ENCODE measurements at regions not wholly inside any gene's neighbourhood (a gene's known extent, or its start where the extent isn't known, plus 50 kb on each side); places are given as distances from the start of the nearest gene placed in this dataset.

- TF ChIP-seq CTCF (IDR thresholded peaks at IDR 0.05; ENCODE audit: extremely low read depth, insufficient read depth, missing control alignments) = no peak
- in situ Hi-C loops (cut with MboI; ENCODE audit: low pct_unique_long_range_greater_than_20kb, low sequenced_read_pairs, unreplicated experiment) = no loop called here
- DNase-seq (ENCODE audit: low spot score) = no peak
These were observed 227.3 kb downstream of the XPNPEP1 start for GRCh38 chr10:109695988-109696387.

- no peak for DNase-seq (ENCODE audit: low spot score)
- in situ Hi-C loops (cut with MboI; ENCODE audit: low pct_unique_long_range_greater_than_20kb, low sequenced_read_pairs, unreplicated experiment) = no loop called here
- no peak for TF ChIP-seq CTCF (IDR thresholded peaks at IDR 0.05; ENCODE audit: extremely low read depth, insufficient read depth, missing control alignments)
These were observed 233.5 kb downstream of the XPNPEP1 start for GRCh38 chr10:109689785-109690184.

GRCh38 chr10:109679478-109679877 is 243.8 kb downstream of the XPNPEP1 start:
- DNase-seq (ENCODE audit: low spot score) = no peak
- no peak for TF ChIP-seq CTCF (IDR thresholded peaks at IDR 0.05; ENCODE audit: extremely low read depth, insufficient read depth, missing control alignments)
- in situ Hi-C loops (cut with MboI; ENCODE audit: low pct_unique_long_range_greater_than_20kb, low sequenced_read_pairs, unreplicated experiment) = no loop called here

GRCh38 chr10:109678857-109679256 is 244.5 kb downstream of the XPNPEP1 start:
- TF ChIP-seq CTCF (IDR thresholded peaks at IDR 0.05; ENCODE audit: extremely low read depth, insufficient read depth, missing control alignments) = no peak
- in situ Hi-C loops (cut with MboI; ENCODE audit: low pct_unique_long_range_greater_than_20kb, low sequenced_read_pairs, unreplicated experiment) = no loop called here
- DNase-seq (ENCODE audit: low spot score) = no peak

- DNase-seq (ENCODE audit: low spot score) = no peak
- in situ Hi-C loops (cut with MboI; ENCODE audit: low pct_unique_long_range_greater_than_20kb, low sequenced_read_pairs, unreplicated experiment) = no loop called here
- TF ChIP-seq CTCF (IDR thresholded peaks at IDR 0.05; ENCODE audit: extremely low read depth, insufficient read depth, missing control alignments) = no peak
These were observed 246.6 kb downstream of the XPNPEP1 start for GRCh38 chr10:109676703-109677102.

GRCh38 chr10:109668703-109669102 is 254.6 kb downstream of the XPNPEP1 start:
- no peak for TF ChIP-seq CTCF (IDR thresholded peaks at IDR 0.05; ENCODE audit: extremely low read depth, insufficient read depth, missing control alignments)
- no peak for DNase-seq (ENCODE audit: low spot score)
- in situ Hi-C loops (cut with MboI; ENCODE audit: low pct_unique_long_range_greater_than_20kb, low sequenced_read_pairs, unreplicated experiment) = no loop called here

- in situ Hi-C loops (cut with MboI; ENCODE audit: low pct_unique_long_range_greater_than_20kb, low sequenced_read_pairs, unreplicated experiment) = no loop called here
- TF ChIP-seq CTCF (IDR thresholded peaks at IDR 0.05; ENCODE audit: extremely low read depth, insufficient read depth, missing control alignments) = no peak
- DNase-seq (ENCODE audit: low spot score) = no peak
These were observed 255.1 kb downstream of the XPNPEP1 start for GRCh38 chr10:109668154-109668665.
